ENCODE measurements at regions not wholly inside any gene's neighbourhood (a gene's known extent, or its start where the extent isn't known, plus 50 kb on each side); places are given as distances from the start of the nearest gene placed in this dataset.

DNA sequence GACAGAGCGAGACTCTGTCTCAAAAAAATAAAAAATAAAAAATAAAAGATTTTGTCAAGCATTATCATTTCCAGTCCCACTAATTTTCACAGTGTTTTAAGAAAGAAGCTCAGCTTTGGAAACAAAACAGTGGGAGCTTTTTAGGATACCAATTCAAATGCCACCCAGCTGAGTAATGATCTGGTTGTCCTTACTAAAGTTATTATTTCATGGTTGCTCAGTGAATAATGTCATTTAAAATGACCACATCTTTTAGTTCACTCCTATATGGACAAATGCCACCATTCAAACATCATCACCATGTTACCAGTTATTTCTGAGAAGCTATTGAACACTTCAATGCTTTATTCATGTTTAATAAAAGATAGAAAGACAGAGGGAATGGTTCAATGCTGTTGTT lies 365.0 kb downstream of the CCER1 start:
- H3K27ac ChIP-seq (ENCODE audit: low read length), result no peak overlapping the region
- no peaks in the 10 kb centered on the region for H3K79me2 ChIP-seq (ENCODE audit: low read length)
- H3K36me3 ChIP-seq (replicated peaks; ENCODE audit: low read depth, low read length), result no peaks in the 10 kb centered on the region
- H3K9ac ChIP-seq (ENCODE audit: low read length), result no peak overlapping the region
- no peak overlapping the region for H3K4me2 ChIP-seq (ENCODE audit: low read length)
- no peaks in the 10 kb centered on the region for H4K20me1 ChIP-seq (ENCODE audit: insufficient read depth, low read length)
- H3K4me1 ChIP-seq (ENCODE audit: low read length), result no peaks in the 10 kb centered on the region
- H3K27me3 ChIP-seq (ENCODE audit: low read depth, low read length), result no peaks in the 10 kb centered on the region
- H2AFZ ChIP-seq (ENCODE audit: low read depth, low read length), result no peak overlapping the region
- TF ChIP-seq, protein P1, sequence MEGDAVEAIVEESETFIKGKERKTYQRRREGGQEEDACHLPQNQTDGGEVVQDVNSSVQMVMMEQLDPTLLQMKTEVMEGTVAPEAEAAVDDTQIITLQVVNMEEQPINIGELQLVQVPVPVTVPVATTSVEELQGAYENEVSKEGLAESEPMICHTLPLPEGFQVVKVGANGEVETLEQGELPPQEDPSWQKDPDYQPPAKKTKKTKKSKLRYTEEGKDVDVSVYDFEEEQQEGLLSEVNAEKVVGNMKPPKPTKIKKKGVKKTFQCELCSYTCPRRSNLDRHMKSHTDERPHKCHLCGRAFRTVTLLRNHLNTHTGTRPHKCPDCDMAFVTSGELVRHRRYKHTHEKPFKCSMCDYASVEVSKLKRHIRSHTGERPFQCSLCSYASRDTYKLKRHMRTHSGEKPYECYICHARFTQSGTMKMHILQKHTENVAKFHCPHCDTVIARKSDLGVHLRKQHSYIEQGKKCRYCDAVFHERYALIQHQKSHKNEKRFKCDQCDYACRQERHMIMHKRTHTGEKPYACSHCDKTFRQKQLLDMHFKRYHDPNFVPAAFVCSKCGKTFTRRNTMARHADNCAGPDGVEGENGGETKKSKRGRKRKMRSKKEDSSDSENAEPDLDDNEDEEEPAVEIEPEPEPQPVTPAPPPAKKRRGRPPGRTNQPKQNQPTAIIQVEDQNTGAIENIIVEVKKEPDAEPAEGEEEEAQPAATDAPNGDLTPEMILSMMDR (IDR thresholded peaks at IDR 0.05; ENCODE audit: low read depth, low read length), result no peak
- TF ChIP-seq EZH2phosphoT487 (IDR thresholded peaks at IDR 0.05; ENCODE audit: low read depth), result no peak
- H3K4me3 ChIP-seq (ENCODE audit: low read length), result no peak overlapping the region
- H3K9me3 ChIP-seq (ENCODE audit: insufficient read depth, low read length), result no peaks in the 10 kb centered on the region

DNA sequence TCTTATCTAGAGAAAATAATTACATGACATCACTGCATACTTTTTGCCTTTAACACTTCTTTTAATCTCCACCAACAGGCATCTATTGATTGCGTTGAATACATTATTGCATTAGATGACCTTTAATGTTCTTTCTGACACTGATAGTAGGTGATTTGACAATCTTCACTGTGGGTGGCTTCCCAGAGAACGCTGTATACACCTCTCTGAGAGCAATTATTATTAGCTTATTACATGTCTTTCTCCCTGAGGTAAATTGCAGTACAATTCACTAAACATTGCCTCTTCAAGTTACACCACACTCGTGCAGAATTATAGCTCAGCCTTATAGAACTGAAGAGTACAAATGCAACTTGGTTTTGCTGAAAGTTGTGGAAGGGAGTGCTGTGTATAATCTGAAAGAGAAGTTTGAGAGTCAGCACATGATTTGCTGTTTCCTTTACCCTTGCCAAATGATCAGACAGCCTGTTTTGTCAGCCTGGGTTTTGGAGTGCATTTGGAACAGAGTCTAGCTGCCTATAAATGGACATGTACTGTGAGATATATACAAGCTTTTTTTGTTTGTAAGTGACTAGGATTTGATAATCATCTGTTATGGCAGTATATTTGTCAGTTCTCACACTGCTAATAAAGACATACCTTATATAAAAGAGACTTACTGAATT lies 369.2 kb downstream of the CCER1 start:
- Histone ChIP-seq H4K20me1 (ENCODE audit: insufficient read depth, low read length) (no peaks in the 10 kb centered on the region), H3K36me3 (replicated peaks; ENCODE audit: low read depth, low read length) (no peaks in the 10 kb centered on the region), H3K9me3 (ENCODE audit: insufficient read depth, low read length) (no peaks in the 10 kb centered on the region), H2AFZ (ENCODE audit: low read depth, low read length) (no peak overlapping the region), H3K27me3 (ENCODE audit: low read depth, low read length) (no peaks in the 10 kb centered on the region), H3K4me2 (ENCODE audit: low read length) (no peak overlapping the region), H3K27ac (ENCODE audit: low read length) (no peak overlapping the region), H3K4me1 (ENCODE audit: low read length) (no peaks in the 10 kb centered on the region), H3K9ac (ENCODE audit: low read length) (no peak overlapping the region), H3K79me2 (ENCODE audit: low read length) (no peaks in the 10 kb centered on the region), H3K4me3 (ENCODE audit: low read length) (no peak overlapping the region)
- TF ChIP-seq EZH2phosphoT487 (IDR thresholded peaks at IDR 0.05; ENCODE audit: low read depth), result no peak
- TF ChIP-seq, protein P1 (IDR thresholded peaks at IDR 0.05; ENCODE audit: low read depth, low read length), result no peak

DNA sequence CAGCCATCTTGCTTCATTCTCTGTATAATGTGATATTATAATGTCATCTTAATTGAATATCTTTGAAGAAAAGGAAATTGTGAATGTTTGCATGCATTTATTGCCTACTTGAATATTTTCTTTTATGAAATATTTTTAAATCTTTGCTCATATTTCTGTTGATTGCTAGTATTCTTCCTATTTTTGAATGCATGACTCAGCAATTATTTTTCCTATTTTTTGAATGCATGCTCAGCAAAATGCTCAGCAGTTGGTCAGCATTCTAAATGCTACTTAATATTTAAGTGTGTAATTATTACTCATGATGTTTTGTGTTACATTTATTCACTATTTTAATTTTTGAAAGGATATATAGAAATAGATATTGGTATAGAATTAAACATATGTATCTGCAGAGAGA lies 378.3 kb downstream of the CCER1 start:
- Histone ChIP-seq H3K4me3 (ENCODE audit: low read length) (no peak overlapping the region), H3K79me2 (ENCODE audit: low read length) (no peaks in the 10 kb centered on the region), H3K9me3 (ENCODE audit: insufficient read depth, low read length) (no peaks in the 10 kb centered on the region), H2AFZ (ENCODE audit: low read depth, low read length) (no peak overlapping the region), H3K9ac (ENCODE audit: low read length) (no peak overlapping the region), H3K4me2 (ENCODE audit: low read length) (no peak overlapping the region), H3K27ac (ENCODE audit: low read length) (no peak overlapping the region), H3K36me3 (replicated peaks; ENCODE audit: low read depth, low read length) (no peaks in the 10 kb centered on the region), H3K27me3 (ENCODE audit: low read depth, low read length) (no peaks in the 10 kb centered on the region), H3K4me1 (ENCODE audit: low read length) (no peaks in the 10 kb centered on the region), H4K20me1 (ENCODE audit: insufficient read depth, low read length) (no peaks in the 10 kb centered on the region)
- TF ChIP-seq EZH2phosphoT487 (IDR thresholded peaks at IDR 0.05; ENCODE audit: low read depth), result no peak
- TF ChIP-seq, protein P1 (IDR thresholded peaks at IDR 0.05; ENCODE audit: low read depth, low read length), result no peak

DNA sequence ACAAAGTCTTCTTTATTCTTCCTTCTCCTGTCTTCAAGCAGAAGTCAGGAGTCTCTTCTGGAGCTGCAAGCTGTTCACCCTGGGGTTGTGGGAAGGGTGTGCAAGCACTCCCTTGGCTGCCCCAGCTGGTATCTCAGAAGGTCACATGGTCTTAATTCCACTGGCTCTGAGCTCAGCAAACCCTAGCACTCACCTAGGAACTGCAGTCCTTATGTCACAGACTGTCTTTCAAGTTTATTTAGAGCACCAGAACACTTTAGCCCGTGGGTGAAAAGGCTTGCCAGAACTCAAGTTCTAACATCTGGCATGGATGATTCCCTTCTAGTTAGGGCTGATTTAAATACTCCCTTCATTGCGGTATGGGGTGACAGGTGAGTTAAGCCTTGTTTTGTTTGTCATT lies 379.0 kb downstream of the CCER1 start:
- H2AFZ ChIP-seq (ENCODE audit: low read depth, low read length), result no peak overlapping the region
- H3K79me2 ChIP-seq (ENCODE audit: low read length), result no peaks in the 10 kb centered on the region
- no peak overlapping the region for H3K9ac ChIP-seq (ENCODE audit: low read length)
- H3K9me3 ChIP-seq (ENCODE audit: insufficient read depth, low read length), result no peaks in the 10 kb centered on the region
- no peaks in the 10 kb centered on the region for H4K20me1 ChIP-seq (ENCODE audit: insufficient read depth, low read length)
- H3K4me1 ChIP-seq (ENCODE audit: low read length), result no peaks in the 10 kb centered on the region
- TF ChIP-seq, protein P1 (IDR thresholded peaks at IDR 0.05; ENCODE audit: low read depth, low read length), result no peak
- no peak for TF ChIP-seq EZH2phosphoT487 (IDR thresholded peaks at IDR 0.05; ENCODE audit: low read depth)
- H3K4me2 ChIP-seq (ENCODE audit: low read length), result no peak overlapping the region
- no peak overlapping the region for H3K27ac ChIP-seq (ENCODE audit: low read length)
- H3K4me3 ChIP-seq (ENCODE audit: low read length), result no peak overlapping the region
- no peaks in the 10 kb centered on the region for H3K27me3 ChIP-seq (ENCODE audit: low read depth, low read length)
- H3K36me3 ChIP-seq (replicated peaks; ENCODE audit: low read depth, low read length), result no peaks in the 10 kb centered on the region
